H9 (cell line): ENCODE measurements at regions not wholly inside any gene's neighbourhood (a gene's known extent, or its start where the extent isn't known, plus 50 kb on each side); places are given as distances from the start of the nearest gene placed in this dataset.

Experiments used
- DNase-seq: peaks from one replicate; pipeline ENCODE4 v3.0.0-alpha.2; 2017
- H2AFZ ChIP-seq: one replicate; pipeline ENCODE4 v1.6.1; 2013; ENCODE audit warnings: mild to moderate bottlenecking, low read length, control low read depth, moderate library complexity
- H2AK5ac ChIP-seq: 2 replicates; pipeline ENCODE4 v1.6.1; 2013; ENCODE audit warnings: low read length, control low read depth, mixed read lengths; ENCODE audit not compliant: insufficient read length
- H2BK120ac ChIP-seq: one replicate; pipeline ENCODE4 v1.6.1; 2013; ENCODE audit warnings: low read depth, mild to moderate bottlenecking, low read length, control low read depth, inconsistent platforms; ENCODE audit not compliant: poor library complexity, severe bottlenecking
- H2BK12ac ChIP-seq: 2 replicates; pipeline ENCODE4 v1.6.1; 2013; ENCODE audit warnings: low read length, control low read depth, mixed read lengths, low read depth; ENCODE audit not compliant: insufficient read length
- H2BK15ac ChIP-seq: 2 replicates; pipeline ENCODE4 v1.6.1; 2013; ENCODE audit warnings: low read depth, low read length, control low read depth
- H2BK20ac ChIP-seq: one replicate; pipeline ENCODE4 v1.6.1; 2013; ENCODE audit warnings: low read depth, mild to moderate bottlenecking, low read length, control low read depth, inconsistent platforms; ENCODE audit not compliant: poor library complexity, severe bottlenecking
- H2BK5ac ChIP-seq: 2 replicates; pipeline ENCODE4 v1.6.1; 2013; ENCODE audit warnings: low read length, control low read depth, mixed read lengths; ENCODE audit not compliant: insufficient read length
- H3K14ac ChIP-seq: 2 replicates; pipeline ENCODE4 v1.6.1; 2013; ENCODE audit warnings: low read length, control low read depth; ENCODE audit not compliant: insufficient read depth
- H3K18ac ChIP-seq: 2 replicates; pipeline ENCODE4 v1.6.1; 2013; ENCODE audit warnings: low read depth, mild to moderate bottlenecking, mixed read lengths, low read length, control low read depth; ENCODE audit not compliant: insufficient read length
- H3K23ac ChIP-seq: 2 replicates; pipeline ENCODE4 v1.6.1; 2013; ENCODE audit warnings: low read length, control low read depth, mixed read lengths, low read depth; ENCODE audit not compliant: insufficient read length
- H3K23me2 ChIP-seq: 2 replicates; pipeline ENCODE4 v1.6.1; 2013; ENCODE audit warnings: low read depth, mild to moderate bottlenecking, mixed read lengths, low read length, control low read depth; ENCODE audit not compliant: insufficient read length, poor library complexity, severe bottlenecking
- H3K27ac ChIP-seq: 2 replicates; pipeline ENCODE4 v1.5.1; 2013; ENCODE audit warnings: low read length, control low read depth, mixed read lengths, low read depth; ENCODE audit not compliant: insufficient read length
- H3K27me3 ChIP-seq: 2 replicates; pipeline ENCODE4 v1.6.1; 2013; ENCODE audit warnings: low read length, control low read depth, inconsistent platforms; ENCODE audit not compliant: insufficient read depth
- H3K4ac ChIP-seq: 2 replicates; pipeline ENCODE4 v1.6.1; 2013; ENCODE audit warnings: low read depth, mild to moderate bottlenecking, control low read depth, inconsistent platforms, low read length, moderate library complexity
- H3K4me1 ChIP-seq: 2 replicates; pipeline ENCODE4 v1.6.1; 2013; ENCODE audit warnings: low read length, control low read depth, inconsistent platforms; ENCODE audit not compliant: insufficient read depth
- H3K4me2 ChIP-seq: 2 replicates; pipeline ENCODE4 v1.6.1; 2013; ENCODE audit warnings: low read length, control low read depth, mixed read lengths; ENCODE audit not compliant: insufficient read length, insufficient read depth
- H3K56ac ChIP-seq: 2 replicates; pipeline ENCODE4 v1.6.1; 2013; ENCODE audit warnings: low read depth, mild to moderate bottlenecking, mixed read lengths, low read length, control low read depth; ENCODE audit not compliant: insufficient read length
- H3K79me1 ChIP-seq: 2 replicates; pipeline ENCODE4 v1.6.1; 2013; ENCODE audit warnings: low read depth, mild to moderate bottlenecking, moderate library complexity, low read length, control low read depth, inconsistent platforms; ENCODE audit not compliant: insufficient read depth, poor library complexity, severe bottlenecking
- H3K79me2 ChIP-seq: 2 replicates; pipeline ENCODE4 v1.6.1; 2013; ENCODE audit warnings: low read length, control low read depth, inconsistent platforms; ENCODE audit not compliant: insufficient read depth
- H3K9ac ChIP-seq: 2 replicates; pipeline ENCODE4 v1.6.1; 2013; ENCODE audit warnings: low read length, control low read depth, mixed read lengths; ENCODE audit not compliant: insufficient read length; ENCODE audit errors: extremely low read depth
- H3K9me3 ChIP-seq: one replicate; pipeline ENCODE4 v1.6.1; 2013; ENCODE audit warnings: low read depth, low read length, inconsistent platforms; ENCODE audit not compliant: control insufficient read depth
- H3T11ph ChIP-seq: one replicate; pipeline ENCODE4 v1.6.1; 2013; ENCODE audit warnings: mild to moderate bottlenecking, low read length, control low read depth, inconsistent platforms
- H4K20me1 ChIP-seq: one replicate; pipeline ENCODE4 v1.6.1; 2013; ENCODE audit not compliant: control insufficient read depth, insufficient read length, insufficient read depth
- H4K5ac ChIP-seq: 2 replicates; pipeline ENCODE4 v1.6.1; 2013; ENCODE audit warnings: low read depth, mild to moderate bottlenecking, mixed read lengths, low read length, control low read depth; ENCODE audit not compliant: insufficient read length
- H4K8ac ChIP-seq: replicated peaks from 2 replicates; pipeline ENCODE4 v1.6.1; 2013; ENCODE audit warnings: low read length, control low read depth, mixed read lengths, low read depth; ENCODE audit not compliant: insufficient read length
- H4K91ac ChIP-seq: 2 replicates; pipeline ENCODE4 v1.6.1; 2013; ENCODE audit warnings: low read depth, mild to moderate bottlenecking, moderate library complexity, mixed read lengths, low read length, control low read depth; ENCODE audit not compliant: insufficient read length
- H3K27ac Mint-ChIP-seq, 3 experiments: 2 replicates in 2 of 3; 3 replicates in 1 of 3; pipeline ENCODE4 v1.8.0; 2020 to 2021; ENCODE audit warnings: mixed read lengths in 3 of 3, mild to moderate bottlenecking in 1 of 3, moderate library complexity in 1 of 3
- H3K27me3 Mint-ChIP-seq: 2 replicates; pipeline ENCODE4 v1.8.0; 2021; ENCODE audit warnings: low read depth, mild to moderate bottlenecking, moderate library complexity, mixed read lengths
- H3K36me3 Mint-ChIP-seq, 3 experiments: 2 replicates in 2 of 3; 3 replicates in 1 of 3; pipeline ENCODE4 v1.8.0; 2020 to 2021; ENCODE audit warnings: low read depth in 3 of 3, mixed read lengths in 3 of 3; ENCODE audit not compliant: insufficient read depth in 1 of 3
- H3K4me1 Mint-ChIP-seq, 2 experiments: 2 replicates each; pipeline ENCODE4 v1.8.0; 2020; ENCODE audit warnings: mixed read lengths in 2 of 2
- H3K4me3 Mint-ChIP-seq, 2 experiments: 2 replicates in 1 of 2; 3 replicates in 1 of 2; pipeline ENCODE4 v1.8.0; 2020 to 2021; ENCODE audit warnings: mild to moderate bottlenecking in 2 of 2, mixed read lengths in 2 of 2, moderate library complexity in 1 of 2
- H3K9me3 Mint-ChIP-seq, 2 experiments: 2 replicates in 1 of 2; 3 replicates in 1 of 2; pipeline ENCODE4 v1.8.0; 2020; ENCODE audit warnings: mild to moderate bottlenecking in 2 of 2, mixed read lengths in 2 of 2, moderate library complexity in 1 of 2
- WGBS: extraction: QIAGEN DNeasy Blood & Tissue Kit; methylation state at CpG from one replicate; pipeline ENCODE4 v1.1.7; 2013; ENCODE audit warnings: missing lambda C conversion rate, low lambda C conversion rate, mixed read lengths; ENCODE audit not compliant: insufficient read length; ENCODE audit errors: extremely low coverage; 5-methylcytosine and 5-hydroxymethylcytosine counted together
- TF ChIP-seq, protein P1 (sequence below): fragments of 200-600 bp; sonication (generic); conservative IDR thresholded peaks from 3 replicates; pipeline ENCODE4 v1.8.0; 2021; ENCODE audit warnings: antibody characterized with exemption, mild to moderate bottlenecking

DNA sequence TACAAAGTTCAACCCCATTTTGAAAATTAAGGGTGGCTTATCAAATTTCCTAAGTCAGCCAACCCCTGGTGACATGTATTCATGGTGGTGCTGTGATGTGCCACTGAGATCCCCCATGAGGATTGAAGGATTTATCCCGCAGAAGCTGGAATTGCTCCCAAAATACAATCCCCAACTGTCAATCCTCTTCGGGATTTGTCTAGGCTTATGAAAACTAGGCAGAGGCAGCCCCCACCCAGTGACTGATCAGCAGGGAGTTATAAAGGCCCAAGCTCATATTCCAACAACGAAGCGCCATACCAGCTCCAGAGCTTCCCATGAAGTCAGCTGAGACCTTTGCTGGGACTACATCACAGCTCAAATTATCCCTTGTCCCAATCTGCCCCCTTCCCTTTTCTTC is 316.0 kb downstream of the ENC1 start:
- TF ChIP-seq, protein P1, sequence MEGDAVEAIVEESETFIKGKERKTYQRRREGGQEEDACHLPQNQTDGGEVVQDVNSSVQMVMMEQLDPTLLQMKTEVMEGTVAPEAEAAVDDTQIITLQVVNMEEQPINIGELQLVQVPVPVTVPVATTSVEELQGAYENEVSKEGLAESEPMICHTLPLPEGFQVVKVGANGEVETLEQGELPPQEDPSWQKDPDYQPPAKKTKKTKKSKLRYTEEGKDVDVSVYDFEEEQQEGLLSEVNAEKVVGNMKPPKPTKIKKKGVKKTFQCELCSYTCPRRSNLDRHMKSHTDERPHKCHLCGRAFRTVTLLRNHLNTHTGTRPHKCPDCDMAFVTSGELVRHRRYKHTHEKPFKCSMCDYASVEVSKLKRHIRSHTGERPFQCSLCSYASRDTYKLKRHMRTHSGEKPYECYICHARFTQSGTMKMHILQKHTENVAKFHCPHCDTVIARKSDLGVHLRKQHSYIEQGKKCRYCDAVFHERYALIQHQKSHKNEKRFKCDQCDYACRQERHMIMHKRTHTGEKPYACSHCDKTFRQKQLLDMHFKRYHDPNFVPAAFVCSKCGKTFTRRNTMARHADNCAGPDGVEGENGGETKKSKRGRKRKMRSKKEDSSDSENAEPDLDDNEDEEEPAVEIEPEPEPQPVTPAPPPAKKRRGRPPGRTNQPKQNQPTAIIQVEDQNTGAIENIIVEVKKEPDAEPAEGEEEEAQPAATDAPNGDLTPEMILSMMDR = no peak
- Histone ChIP-seq H3K9ac (no peak overlapping the region), H4K5ac (no peak overlapping the region), H3K79me1 (no peaks in the 10 kb centered on the region), H3K4ac (no peak overlapping the region), H3K23me2 (no peaks in the 10 kb centered on the region), H3K4me1 (peaks cover 2% of the 10 kb centered on the region; the same call in 1 of the 2 replicates), H3K79me2 (no peaks in the 10 kb centered on the region), H2BK120ac (no peak overlapping the region), H2BK12ac (no peak overlapping the region), H3K56ac (no peak overlapping the region), H3K27me3 (no peaks in the 10 kb centered on the region), H3K4me2 (no peak overlapping the region), H3K23ac (no peak overlapping the region), H3T11ph (no peak overlapping the region), H3K18ac (no peak overlapping the region), H4K20me1 (no peaks in the 10 kb centered on the region), H3K9me3 (no peaks in the 10 kb centered on the region), H4K91ac (no peak overlapping the region), H2BK20ac (no peak overlapping the region), H2AK5ac (no peak overlapping the region), H2BK5ac (no peak overlapping the region), H4K8ac (no peak overlapping the region), H2AFZ (no peak overlapping the region), H3K14ac (no peak overlapping the region), H2BK15ac (no peak overlapping the region), H3K27ac (no peak overlapping the region)
- DNase-seq = no peak
- Mint-ChIP-seq H3K36me3 (no peaks in the 10 kb centered on the region), H3K9me3 (no peaks in the 10 kb centered on the region; a peak in 1 of 5 replicates), H3K27ac (peak overlapping the region in 1 of 3 experiments; percentile 14; a peak in 1 of 7 replicates), H3K4me1 (peaks cover 0 to 12% of the 10 kb centered on the region in 2 experiments; a peak in 3 of 4 replicates), H3K4me3 (no peak overlapping the region), H3K27me3 (no peaks in the 10 kb centered on the region)
- WGBS = no CpG with 5 or more reads among the region's 4 CpGs
